GM19238 (cell line): ENCODE measurements at regions not wholly inside any gene's neighbourhood (a gene's known extent, or its start where the extent isn't known, plus 50 kb on each side); places are given as distances from the start of the nearest gene placed in this dataset.

Experiments used
- DNase-seq: peaks from one replicate; pipeline ENCODE4 v3.0.0; 2011; ENCODE audit warnings: low spot score; ENCODE audit not compliant: insufficient read length

DNA sequence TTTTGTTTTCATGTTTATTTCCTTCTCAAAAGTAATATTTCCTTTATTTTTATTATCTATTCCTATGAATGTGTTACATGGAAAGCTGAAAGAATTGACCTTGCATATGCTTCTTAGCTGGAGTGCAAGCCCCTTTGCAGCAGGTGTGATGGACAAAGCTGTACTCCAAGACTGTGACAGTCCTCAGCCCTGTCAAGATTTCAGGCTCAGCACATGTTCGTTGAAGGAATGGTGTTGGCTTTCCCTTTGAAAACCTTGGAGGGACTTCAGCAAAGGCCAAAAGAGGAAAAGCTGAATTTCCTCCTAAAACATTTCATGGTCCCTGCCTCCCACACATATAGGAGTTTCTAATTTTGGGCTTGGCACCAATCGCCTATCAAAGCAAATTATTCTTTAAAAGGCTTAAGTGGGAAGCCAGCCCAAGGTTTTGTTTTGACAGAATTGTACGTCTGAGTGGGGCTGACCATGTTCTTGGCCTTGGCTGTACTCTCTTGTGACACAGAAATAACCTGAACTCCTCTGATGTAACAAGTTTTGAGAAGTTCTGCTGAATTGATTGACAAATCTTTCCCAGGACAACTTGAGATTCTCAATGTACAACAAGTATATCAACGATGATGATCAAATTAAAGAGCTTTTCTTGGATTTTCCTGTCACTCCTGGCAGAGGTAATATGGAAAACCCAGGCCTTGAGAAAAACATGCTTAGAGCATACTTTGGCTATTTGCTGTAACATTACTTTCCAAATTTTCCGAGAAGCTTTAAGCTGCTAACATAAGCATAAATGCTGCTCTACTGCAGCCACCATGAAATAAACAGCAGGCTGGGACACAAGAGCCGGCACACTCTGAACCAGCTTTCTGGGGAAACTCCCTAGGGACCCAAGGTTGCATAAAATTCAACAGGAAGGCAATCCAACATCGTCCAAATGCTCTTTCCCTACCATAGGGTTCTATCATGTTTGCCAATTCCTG lies 135.7 kb upstream of the ZNF648 start:
- DNase-seq, result no peak

DNA sequence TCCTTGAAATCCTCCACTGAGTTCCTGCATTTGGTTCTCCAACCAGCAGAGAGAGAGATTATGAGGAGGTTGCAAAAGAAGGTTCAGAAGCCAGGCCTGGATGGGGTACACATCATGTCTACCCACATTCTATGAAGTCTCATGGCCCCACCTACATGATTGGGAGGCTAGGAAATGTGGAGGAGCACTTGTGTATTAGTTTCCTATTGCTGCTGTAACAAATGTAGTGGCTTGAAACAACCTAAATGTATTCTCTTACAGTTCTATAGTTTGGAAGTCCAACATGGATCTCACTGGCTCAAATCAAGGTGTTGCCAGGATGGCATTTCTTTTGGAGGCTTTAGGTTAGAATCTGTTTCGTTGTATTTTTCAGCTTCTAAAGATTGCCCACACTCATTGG lies 134.2 kb upstream of the ZNF648 start:
- no peak for DNase-seq

DNA sequence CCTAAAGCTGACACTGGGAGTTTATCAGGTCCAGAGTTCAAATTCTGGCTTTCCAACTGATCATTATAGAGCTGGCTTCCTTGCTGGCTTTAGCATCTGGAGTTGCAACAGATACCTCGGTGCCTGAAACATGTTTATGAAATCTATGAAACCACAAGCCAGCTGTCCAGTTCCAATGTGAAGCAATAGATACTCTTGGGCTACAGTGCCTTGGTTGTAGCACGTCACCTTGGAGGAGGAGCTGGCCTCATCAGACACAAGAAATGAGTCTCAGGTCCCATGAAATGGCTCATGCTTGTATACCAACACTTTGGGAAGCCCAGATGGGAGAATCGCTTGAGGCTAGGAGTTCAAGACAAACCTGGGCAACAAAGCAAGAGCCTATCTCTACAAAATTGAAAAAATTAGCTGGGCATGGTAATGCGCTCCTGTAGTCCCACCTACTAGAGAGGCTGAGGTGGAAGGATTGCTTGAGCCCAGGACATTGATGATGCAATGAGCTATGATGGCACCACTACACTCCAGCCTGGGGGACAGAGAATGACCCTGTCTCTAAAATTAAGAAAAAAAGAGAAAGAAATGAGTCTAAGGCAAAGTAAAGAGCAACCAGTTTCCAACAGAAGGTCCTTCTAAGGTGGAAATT lies 132.5 kb upstream of the ZNF648 start:
- DNase-seq, result no peak

DNA sequence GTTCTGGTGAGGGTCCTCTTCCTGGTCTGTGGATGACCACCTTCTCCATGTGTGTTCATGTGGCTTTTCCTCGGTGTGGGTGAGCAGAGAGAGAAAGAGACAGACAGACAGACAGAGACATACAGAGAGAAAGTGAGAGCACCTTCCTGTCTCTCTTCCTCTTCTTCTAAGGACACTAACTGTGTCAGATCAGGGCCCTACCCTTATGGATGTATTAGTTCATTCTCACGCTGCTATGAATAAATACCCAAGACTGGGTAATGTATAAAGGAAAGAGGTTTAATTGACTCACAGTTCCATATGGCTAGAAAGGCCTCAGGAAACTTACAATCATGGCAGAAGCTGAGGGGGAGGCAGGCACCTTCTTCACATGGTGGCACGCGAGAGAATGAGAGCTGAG lies 131.5 kb upstream of the ZNF648 start:
- DNase-seq, result no peak

DNA sequence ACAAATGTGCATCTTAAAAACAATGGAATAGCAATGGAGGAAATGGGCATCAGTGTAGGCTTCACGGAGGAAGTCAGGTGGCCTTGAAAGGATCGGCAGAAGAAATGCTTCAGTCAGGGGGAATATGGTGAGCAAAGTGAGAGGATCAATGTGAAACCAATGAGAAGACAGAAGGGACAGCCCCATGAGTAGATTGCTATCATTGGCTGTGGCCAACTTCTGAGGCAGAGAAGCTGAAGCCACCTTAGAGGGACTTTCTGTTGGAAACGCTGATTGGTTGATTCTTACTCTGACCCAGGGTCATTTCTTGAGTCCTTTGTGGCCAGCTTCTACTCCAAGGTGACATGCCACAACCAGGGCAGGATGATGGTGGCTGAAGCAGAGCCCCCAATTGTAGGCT lies 130.7 kb upstream of the ZNF648 start:
- DNase-seq, result no peak

DNA sequence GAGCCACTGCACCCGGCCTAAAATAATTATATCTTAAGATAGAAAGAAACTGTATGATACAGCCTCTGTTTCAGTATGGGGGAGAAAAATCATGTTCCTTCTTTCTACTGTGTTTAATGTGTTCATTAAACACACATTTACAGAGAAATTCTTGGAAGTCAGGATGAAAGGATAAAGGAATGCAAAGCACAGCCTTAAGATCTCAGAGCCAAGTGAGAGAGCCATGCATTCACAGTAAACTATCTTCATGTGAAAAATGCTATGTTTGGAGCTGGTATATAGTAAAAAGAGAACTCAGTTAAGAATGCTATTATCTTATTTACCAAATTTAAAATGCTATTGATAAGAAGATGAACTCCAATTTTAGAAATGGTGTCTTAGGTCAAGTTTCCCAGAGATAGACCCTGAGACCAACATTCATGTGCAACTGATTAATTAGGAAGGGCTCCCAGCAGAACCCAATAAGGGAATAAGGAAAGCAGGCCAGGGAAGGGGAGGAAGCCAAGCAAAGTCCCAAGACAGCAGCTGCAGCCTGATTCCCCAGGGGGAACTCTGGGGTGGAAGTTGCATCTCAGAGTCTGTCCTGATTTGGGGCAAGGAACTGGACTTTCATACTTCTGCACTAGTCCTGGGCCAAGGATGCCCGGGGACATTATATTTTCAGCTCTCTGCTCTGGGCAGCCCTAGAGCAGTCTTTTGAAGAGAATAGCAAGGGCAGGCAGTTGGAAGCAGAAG lies 130.0 kb upstream of the ZNF648 start:
- DNase-seq, result no peak

DNA sequence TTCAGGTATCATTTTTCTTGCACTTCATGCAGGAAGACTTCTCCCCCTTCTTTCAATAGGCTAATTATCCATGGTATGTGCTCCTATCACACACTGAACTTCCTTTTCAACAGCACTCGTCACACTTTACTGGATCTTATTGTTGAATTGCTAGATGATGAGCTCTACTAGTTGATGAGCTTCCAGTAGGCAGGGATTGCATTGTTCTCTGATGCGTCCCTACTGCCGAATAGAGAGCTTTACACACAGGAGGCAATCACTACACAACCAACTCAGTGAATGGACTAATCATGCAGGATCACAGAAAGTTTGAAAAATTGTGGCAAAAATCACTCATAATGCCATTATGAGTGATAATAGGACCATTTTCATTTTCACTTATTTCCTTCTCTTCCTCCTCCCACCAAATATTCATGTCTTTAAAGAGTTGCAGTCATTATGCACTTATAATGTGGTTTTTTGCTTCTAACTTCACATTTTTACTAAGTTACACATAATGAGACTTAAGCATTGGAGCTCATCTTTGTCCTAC lies 128.1 kb upstream of the ZNF648 start:
- DNase-seq, result no peak

DNA sequence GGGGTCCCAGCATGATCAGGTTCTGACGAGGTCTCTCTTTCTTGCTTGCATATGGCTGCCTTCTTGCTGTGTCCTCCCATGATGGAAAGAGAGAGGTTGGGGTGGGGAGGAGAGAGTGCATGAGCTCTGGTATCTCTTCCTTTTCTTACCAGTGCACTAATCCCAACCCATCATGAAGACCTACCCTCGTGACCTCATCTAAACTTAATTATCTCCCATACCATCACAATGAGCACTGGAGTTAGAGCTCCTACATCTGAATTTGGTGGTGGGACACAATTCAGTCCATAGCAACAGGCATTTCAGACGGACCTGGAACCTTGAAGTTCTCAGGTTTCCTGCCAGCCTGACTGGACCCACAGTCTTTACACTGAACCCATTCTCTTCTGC lies 125.2 kb upstream of the ZNF648 start:
- DNase-seq, result no peak

DNA sequence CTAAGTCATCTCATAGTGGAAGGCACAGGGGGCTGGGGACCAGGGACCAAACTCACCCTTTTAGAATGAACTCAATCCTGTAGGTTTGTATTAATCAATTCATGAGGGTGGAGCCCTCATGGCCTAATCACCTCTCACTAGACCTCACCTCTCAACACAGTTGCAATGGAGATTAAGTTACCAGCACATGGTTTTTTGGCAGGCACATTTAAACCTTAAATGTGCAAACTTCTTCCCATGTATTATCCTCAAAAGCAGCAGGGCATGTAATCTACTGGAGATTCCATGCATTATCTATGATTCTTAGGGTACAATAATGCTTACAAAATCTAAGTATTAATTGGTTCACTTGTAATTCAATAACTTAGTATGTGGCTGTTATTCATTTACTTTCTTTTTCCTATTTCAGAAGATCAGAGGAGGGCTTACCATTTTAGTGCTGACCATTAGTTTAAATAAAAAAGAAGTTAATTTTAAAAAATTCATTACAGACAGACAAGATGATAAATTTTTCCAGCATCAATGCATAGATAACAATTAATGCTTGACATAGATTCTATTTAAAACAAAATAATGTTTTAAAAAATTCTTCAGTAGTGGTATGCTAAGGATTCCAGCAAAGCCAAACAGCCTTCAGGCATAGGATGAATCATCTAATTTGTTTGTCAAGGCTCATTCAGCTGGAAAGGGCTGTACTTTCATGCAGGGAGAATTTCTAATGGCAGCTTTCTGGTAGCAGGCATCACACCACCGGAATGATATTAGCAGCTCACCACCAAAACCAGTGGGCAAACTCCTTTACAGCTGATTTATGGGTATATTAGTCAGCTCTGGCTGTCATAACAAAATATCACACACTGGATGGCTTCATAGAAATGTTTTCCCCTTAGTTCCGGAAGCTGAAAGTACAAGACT lies 124.6 kb upstream of the ZNF648 start:
- no peak for DNase-seq

DNA sequence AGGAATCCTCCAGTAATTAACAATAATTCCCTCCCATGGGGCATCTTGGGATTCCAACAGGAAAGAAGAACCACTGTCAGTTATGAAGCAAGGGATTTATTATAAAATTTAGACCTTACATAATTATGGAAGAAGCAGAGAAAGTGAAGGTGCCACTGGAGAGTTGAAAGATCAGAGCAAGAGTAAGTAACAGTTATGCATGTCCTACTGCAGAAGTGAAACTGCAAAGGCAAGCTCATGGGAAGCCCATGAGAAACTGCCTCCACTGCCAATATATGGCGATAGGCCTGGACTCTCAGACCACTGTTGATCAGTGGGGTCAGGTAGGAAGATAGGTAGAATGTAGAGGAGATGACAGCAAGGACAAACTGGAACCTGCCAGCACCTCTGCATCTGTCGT lies 123.6 kb upstream of the ZNF648 start:
- no peak for DNase-seq

DNA sequence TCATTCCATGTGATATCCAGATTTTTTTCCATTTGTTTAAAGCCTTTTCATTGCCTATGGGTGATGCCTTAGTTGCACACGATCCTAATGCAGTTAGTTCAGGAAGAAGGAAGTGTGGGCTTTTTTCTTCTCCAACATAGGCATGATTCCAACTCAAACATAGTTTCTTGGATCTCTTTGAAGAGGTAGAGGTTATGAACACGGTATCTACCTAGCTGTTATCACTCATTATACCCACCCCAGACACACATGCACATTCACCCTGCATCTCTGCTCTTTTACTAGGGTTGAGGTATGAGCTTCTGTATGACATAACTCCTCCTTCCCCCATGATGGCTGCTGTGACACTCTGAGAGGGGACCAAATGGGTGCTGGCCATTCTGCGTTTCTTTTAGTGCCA lies 122.1 kb upstream of the ZNF648 start:
- no peak for DNase-seq

DNA sequence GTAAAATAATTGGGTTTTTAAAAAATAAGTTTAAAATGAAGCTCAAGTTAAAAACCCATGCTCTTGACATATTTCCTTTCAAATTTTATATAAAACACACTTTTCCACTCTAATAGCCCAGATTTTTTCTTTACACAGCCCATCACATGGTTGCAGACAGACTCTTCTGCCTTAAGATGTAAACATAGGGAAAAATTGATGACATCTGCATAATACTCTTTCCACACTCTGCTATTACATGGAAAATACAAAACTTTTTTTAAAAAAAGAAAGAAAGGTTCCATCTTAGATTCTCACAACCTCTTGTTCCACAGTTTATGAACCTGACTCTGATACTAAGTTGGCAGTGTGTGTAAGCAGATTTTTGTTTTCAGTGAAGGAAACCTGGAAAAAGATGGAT lies 120.8 kb upstream of the ZNF648 start:
- no peak for DNase-seq

DNA sequence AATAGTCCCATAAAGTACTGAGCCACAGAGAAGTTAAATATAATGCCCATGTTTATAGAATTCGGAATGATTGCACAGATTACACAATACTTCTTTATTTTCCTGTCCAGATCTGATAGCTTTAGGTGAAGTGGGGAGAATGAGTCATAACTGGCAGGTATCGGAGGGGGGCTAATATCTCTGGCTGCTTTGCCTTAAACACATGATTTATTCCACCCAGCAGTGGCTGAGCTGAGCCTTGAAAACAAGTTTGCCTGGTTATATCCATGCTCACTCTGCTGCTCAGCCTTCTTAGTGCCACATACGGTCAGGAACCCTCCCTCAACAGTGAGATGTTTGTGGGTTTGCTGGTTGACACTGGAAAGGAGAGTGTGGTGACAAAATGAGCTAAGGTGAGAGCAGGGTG lies 119.7 kb upstream of the ZNF648 start:
- DNase-seq, result no peak

DNA sequence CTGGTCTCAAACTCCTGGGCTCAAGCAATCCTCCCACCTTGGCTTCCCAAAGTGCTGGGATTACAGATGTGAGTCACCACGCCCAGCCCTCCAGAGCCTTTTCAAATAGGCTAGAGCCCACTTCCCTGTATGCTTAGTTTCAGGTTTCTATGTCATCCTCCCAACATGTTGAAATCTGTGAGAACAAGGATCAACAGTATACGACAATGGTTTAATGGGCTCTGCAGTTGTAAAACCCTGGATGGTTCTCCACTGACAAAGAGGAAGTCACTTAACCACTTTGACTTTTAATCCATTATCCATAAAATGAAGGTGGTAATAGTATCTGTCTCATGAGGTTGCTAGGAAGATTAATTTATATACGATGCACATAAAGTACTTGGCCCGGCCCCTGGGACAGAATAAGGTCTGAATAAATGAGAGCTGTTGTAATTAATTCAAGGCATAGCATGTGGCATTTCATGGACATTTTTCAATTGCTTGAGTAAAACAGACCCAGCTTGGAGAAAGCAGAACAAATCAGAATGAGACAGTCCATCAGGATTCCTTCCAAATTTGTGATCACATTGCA lies 113.9 kb upstream of the ZNF648 start:
- no peak for DNase-seq

DNA sequence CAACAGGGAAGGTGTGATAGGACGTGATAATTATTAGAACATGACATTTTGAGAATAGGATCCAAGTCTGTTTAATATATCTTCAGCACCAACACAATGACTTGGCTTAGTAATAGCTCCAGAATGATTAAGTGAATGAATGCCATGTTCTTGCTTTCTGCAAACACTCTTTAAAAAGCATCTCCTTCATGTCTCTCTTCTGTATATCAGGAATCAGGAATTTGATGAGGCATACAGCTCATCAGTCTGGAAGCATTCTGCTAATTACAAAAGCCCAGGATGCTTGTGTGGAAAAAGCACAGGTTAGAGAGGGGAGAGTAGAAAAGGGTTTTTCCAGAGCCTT lies 113.0 kb upstream of the ZNF648 start:
- DNase-seq, result no peak

DNA sequence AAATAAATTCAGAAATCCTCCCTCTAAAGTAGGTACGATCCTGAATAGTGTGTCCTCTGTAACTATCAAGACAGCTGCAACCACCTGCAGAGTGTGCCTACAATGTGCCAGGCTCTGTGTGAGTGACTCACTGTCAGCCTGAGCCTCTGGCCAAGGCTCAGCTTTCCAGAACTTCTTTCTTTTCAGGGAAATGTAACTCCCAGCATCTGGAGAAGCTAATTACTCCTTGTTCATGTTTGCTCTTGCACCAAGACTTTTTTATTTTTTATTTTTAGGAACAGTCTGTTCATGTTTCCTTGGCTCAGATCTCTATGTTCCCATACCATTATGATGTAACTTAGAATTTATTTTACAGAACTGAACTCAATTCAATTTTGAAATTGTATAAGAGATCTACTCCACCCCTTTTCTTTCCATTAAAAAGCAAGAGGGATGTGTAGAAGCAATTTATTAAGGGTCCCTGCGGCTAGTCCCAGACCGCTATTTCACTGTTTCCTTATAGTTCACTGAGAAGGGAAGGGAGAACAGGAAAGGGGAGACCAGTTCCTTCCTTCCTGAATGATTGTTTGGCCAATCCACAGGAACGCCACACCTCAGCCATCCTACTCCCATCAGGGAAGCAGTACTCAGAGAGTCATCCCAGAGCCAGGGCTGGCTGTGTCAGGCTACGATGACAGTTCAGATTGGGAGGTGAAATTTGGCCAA lies 112.4 kb upstream of the ZNF648 start:
- DNase-seq, result no peak

DNA sequence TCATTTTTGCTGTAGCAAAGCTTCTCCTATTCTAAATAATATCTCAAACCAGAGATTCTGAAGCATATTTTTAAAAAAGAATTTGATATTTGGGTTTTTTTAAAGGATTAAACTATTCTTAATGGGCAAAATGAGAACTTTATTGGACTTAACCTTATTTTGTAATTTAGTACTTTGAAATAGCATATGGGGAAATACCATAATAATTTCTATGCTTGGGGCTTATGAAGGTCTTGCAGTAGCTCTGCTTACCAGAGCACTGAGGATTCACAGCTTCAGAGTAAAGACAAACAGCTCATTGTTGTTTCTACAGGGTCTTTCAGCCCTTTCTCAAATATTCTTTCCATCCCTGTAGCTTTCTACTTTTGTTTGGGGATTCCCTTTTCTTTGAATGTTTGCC lies 111.2 kb upstream of the ZNF648 start:
- no peak for DNase-seq

DNA sequence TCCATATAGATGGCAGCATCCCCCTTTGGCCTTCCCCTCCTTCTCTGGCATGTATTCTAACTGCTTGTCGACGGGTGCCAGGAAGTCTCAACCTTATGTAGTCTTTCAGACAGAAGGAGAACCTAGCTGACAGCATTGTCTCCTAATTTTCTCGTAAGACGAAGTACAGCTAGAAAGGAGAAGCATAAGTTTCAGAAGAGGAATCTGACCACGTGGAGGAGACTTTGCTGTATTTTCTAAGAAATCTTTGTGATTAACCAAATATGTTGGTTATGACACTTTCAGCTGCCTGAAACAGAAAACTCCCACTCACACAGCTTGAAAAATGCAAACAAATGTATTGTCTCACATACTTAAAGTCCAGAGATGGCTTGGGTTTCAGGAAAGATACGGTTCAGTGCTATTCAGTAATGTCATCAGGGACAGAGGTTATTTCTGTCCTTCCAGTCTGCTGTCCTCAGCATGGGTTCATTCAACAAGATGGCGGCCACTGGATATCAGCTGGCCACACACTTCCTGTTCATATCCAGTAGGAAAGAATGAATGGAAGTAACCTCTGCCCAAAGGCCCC lies 109.5 kb upstream of the ZNF648 start:
- DNase-seq, result no peak

DNA sequence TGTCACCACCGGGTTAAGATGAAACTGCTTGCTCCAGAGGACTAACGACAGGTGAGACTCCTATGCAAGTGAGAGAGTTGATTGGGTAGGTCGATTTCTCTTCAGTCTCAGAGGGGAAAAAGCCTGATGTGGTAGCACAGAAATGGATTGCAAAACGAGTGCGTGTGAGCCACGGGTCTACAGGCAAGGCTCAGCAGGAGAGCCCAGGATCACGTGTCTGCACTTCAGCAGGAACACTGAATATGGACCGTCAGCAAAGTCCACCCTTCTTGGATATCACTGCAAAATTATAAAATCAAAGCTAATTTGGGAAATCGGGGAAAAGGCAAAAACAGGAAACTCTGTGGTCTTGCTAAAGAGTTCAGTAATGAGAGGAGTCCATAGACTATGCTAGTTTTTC lies 107.7 kb upstream of the ZNF648 start:
- no peak for DNase-seq

DNA sequence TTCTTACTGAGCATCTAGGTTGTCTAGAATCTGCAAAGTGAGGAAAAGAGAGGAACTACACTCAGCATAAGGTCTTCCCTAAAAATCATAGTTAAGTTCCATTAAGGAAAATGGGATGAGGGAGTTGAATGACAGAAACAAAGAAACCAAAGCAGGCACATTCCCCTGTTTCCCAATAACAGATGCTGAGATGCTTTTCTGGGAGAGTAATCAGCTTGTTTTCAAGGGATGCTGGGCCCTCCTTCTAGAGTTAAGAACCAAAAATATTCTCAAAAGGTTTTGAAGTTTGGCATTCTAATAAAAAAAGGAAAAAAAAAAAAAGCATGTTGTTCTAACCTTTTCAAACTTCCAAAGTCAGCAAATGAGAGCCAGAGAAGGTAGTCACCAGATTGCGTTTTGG lies 105.2 kb upstream of the ZNF648 start:
- no peak for DNase-seq
